ENCODE measurements at regions not wholly inside any gene's neighbourhood (a gene's known extent, or its start where the extent isn't known, plus 50 kb on each side); places are given as distances from the start of the nearest gene placed in this dataset.

GRCh38 chr6:145546265-145546664 is 189.1 kb downstream of the EPM2A start:
- no peaks in the 10 kb centered on the region for H3K27me3 ChIP-seq (replicated peaks; ENCODE audit: insufficient read depth)
- no peak overlapping the region for H3K27ac ChIP-seq
- no peak for ATAC-seq (ENCODE audit: insufficient number of reproducible peaks, low FRiP score, low read depth)

GRCh38 chr6:145547594-145548335 is 187.6 kb downstream of the EPM2A start:
- H3K27me3 ChIP-seq (replicated peaks; ENCODE audit: insufficient read depth), result no peaks in the 10 kb centered on the region
- ATAC-seq (ENCODE audit: insufficient number of reproducible peaks, low FRiP score, low read depth) (no peak), DNase-seq (ENCODE audit: low spot score) (no peak)
- no peaks in the 10 kb centered on the region for H3K9me3 ChIP-seq
- no peaks in the 10 kb centered on the region for H3K4me1 ChIP-seq (ENCODE audit: control insufficient read depth in 1 of 2, low read depth in 2 of 2)
- no peaks in the 10 kb centered on the region for H3K36me3 ChIP-seq
- H3K27ac ChIP-seq, result no peak overlapping the region
- no peak overlapping the region for H3K4me3 ChIP-seq
- no peak for TF ChIP-seq CTCF (IDR thresholded peaks at IDR 0.05)

More at GRCh38 chr6:145546265-145546664, 189.1 kb downstream of the EPM2A start:
- no peak for TF ChIP-seq CTCF (IDR thresholded peaks at IDR 0.05)
- no peaks in the 10 kb centered on the region for H3K36me3 ChIP-seq
- H3K4me3 ChIP-seq, result no peak overlapping the region
- H3K4me1 ChIP-seq (ENCODE audit: control insufficient read depth in 1 of 2, low read depth in 2 of 2), result no peaks in the 10 kb centered on the region
- no peak for DNase-seq (ENCODE audit: low spot score)
- no peaks in the 10 kb centered on the region for H3K9me3 ChIP-seq

- no peak for ATAC-seq (ENCODE audit: insufficient number of reproducible peaks, low FRiP score, low read depth)
- no peak for TF ChIP-seq CTCF (IDR thresholded peaks at IDR 0.05)
- DNase-seq (ENCODE audit: low spot score), result no peak
- no peak overlapping the region for H3K27ac ChIP-seq
- H3K4me3 ChIP-seq, result no peak overlapping the region
- no peaks in the 10 kb centered on the region for H3K4me1 ChIP-seq (ENCODE audit: control insufficient read depth in 1 of 2, low read depth in 2 of 2)
- no peaks in the 10 kb centered on the region for H3K27me3 ChIP-seq (replicated peaks; ENCODE audit: insufficient read depth)
- H3K36me3 ChIP-seq, result no peaks in the 10 kb centered on the region
- no peaks in the 10 kb centered on the region for H3K9me3 ChIP-seq
Observed at GRCh38 chr6:145548933-145549648, 186.2 kb downstream of the EPM2A start.

GRCh38 chr6:145551164-145551563 is 184.2 kb downstream of the EPM2A start:
- Histone ChIP-seq H3K27me3 (replicated peaks; ENCODE audit: insufficient read depth) (no peaks in the 10 kb centered on the region), H3K27ac (no peak overlapping the region), H3K36me3 (no peaks in the 10 kb centered on the region), H3K9me3 (no peaks in the 10 kb centered on the region), H3K4me3 (no peak overlapping the region), H3K4me1 (ENCODE audit: control insufficient read depth in 1 of 2, low read depth in 2 of 2) (no peaks in the 10 kb centered on the region)
- no peak for TF ChIP-seq CTCF (IDR thresholded peaks at IDR 0.05)
- ATAC-seq (ENCODE audit: insufficient number of reproducible peaks, low FRiP score, low read depth), result no peak
- no peak for DNase-seq (ENCODE audit: low spot score)

- DNase-seq (ENCODE audit: low spot score) (no peak), ATAC-seq (ENCODE audit: insufficient number of reproducible peaks, low FRiP score, low read depth) (no peak)
- Histone ChIP-seq H3K4me3 (no peak overlapping the region), H3K4me1 (ENCODE audit: control insufficient read depth in 1 of 2, low read depth in 2 of 2) (no peaks in the 10 kb centered on the region), H3K9me3 (no peaks in the 10 kb centered on the region), H3K36me3 (no peaks in the 10 kb centered on the region), H3K27me3 (replicated peaks; ENCODE audit: insufficient read depth) (no peaks in the 10 kb centered on the region), H3K27ac (no peak overlapping the region)
- TF ChIP-seq CTCF (IDR thresholded peaks at IDR 0.05), result no peak
Observed at GRCh38 chr6:145555084-145555483, 180.2 kb downstream of the EPM2A start.
